HL-60 (cell line): ENCODE measurements at regions not wholly inside any gene's neighbourhood (a gene's known extent, or its start where the extent isn't known, plus 50 kb on each side); places are given as distances from the start of the nearest gene placed in this dataset.

Source experiments
- DNase-seq, 2 experiments: peaks; one replicate each; pipeline ENCODE4 v3.0.0-alpha.2; 2010 to 2020; ENCODE audit warnings: low read depth in 1 of 2, low spot score in 1 of 2
- H3K27ac ChIP-seq: fragments of 250-450 bp; sonication (Bioruptor Pico); replicated peaks from 2 replicates; pipeline ENCODE4 v1.5.1; 2020; ENCODE audit warnings: mild to moderate bottlenecking, moderate library complexity
- H3K27me3 ChIP-seq: fragments of 250-450 bp; sonication (Bioruptor Pico); 2 replicates; pipeline ENCODE4 v1.5.1; 2021; ENCODE audit warnings: mild to moderate bottlenecking, moderate library complexity; ENCODE audit not compliant: insufficient read depth, poor library complexity, severe bottlenecking
- H3K4me3 ChIP-seq: replicated peaks from 2 replicates; pipeline ENCODE4 v1.5.1; 2011; ENCODE audit warnings: mild to moderate bottlenecking, control low read depth, low read length; ENCODE audit not compliant: insufficient read depth
- GABPA ChIP-seq: IDR thresholded peaks from 2 replicates; pipeline ENCODE4 v1.6.1; 2012; ENCODE audit warnings: low read depth
- POLR2AphosphoS5 ChIP-seq: IDR thresholded peaks from 2 replicates; pipeline ENCODE4 v1.6.1; 2012; ENCODE audit warnings: low read depth
- REST ChIP-seq: IDR thresholded peaks from 2 replicates; pipeline ENCODE4 v1.6.1; 2012; ENCODE audit warnings: low read depth; ENCODE audit not compliant: insufficient replicate concordance
- SPI1 ChIP-seq: IDR thresholded peaks from 2 replicates; pipeline ENCODE4 v1.6.1; 2012; ENCODE audit warnings: low read depth, mild to moderate bottlenecking, borderline replicate concordance
- TF ChIP-seq, protein P1 (sequence below): IDR thresholded peaks from one replicate; pipeline ENCODE4 v1.5.1; 2011; ENCODE audit warnings: low read length, control low read depth, inconsistent platforms; ENCODE audit not compliant: insufficient read depth

DNA sequence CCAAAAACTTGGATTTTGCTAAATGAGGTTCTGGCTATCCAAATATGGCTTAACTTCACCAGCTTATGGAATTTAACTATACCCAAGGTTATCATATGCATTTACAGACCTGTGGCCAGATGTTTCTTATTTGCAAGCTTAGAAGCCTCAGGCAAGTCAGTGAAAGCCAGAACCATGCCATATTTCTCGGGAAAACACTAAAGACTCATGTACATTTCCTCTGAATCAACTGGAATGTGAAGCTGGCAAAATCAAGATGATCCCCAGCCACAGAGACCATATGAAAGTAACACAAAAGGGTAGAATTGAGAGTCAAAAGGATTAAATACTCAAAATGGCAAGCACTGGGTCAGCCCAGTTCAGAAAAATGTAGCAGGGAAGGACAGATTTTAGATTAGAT lies 76.4 kb upstream of the SLC1A1 start:
- DNase-seq = no peak
- no peaks in the 10 kb centered on the region for H3K27me3 ChIP-seq
- TF ChIP-seq GABPA (no peak), REST (no peak), POLR2AphosphoS5 (no peak), SPI1 (no peak)
- TF ChIP-seq, protein P1, sequence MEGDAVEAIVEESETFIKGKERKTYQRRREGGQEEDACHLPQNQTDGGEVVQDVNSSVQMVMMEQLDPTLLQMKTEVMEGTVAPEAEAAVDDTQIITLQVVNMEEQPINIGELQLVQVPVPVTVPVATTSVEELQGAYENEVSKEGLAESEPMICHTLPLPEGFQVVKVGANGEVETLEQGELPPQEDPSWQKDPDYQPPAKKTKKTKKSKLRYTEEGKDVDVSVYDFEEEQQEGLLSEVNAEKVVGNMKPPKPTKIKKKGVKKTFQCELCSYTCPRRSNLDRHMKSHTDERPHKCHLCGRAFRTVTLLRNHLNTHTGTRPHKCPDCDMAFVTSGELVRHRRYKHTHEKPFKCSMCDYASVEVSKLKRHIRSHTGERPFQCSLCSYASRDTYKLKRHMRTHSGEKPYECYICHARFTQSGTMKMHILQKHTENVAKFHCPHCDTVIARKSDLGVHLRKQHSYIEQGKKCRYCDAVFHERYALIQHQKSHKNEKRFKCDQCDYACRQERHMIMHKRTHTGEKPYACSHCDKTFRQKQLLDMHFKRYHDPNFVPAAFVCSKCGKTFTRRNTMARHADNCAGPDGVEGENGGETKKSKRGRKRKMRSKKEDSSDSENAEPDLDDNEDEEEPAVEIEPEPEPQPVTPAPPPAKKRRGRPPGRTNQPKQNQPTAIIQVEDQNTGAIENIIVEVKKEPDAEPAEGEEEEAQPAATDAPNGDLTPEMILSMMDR = no peak
- H3K4me3 ChIP-seq = no peak overlapping the region
- H3K27ac ChIP-seq = no peak overlapping the region

- no peak for TF ChIP-seq SPI1
- no peak for TF ChIP-seq REST
- TF ChIP-seq, protein P1 = no peak
- TF ChIP-seq POLR2AphosphoS5 = no peak
- no peak for TF ChIP-seq GABPA
- H3K27ac ChIP-seq = no peak overlapping the region
- DNase-seq = no peak
- H3K27me3 ChIP-seq = no peaks in the 10 kb centered on the region
- no peak overlapping the region for H3K4me3 ChIP-seq
Observed at GRCh38 chr9:4404156-4404555, 86.1 kb upstream of the SLC1A1 start.

- no peak for DNase-seq
- TF ChIP-seq SPI1 (no peak), POLR2AphosphoS5 (no peak), REST (no peak), GABPA (no peak)
- TF ChIP-seq, protein P1 = no peak
- no peaks in the 10 kb centered on the region for H3K27me3 ChIP-seq
- H3K27ac ChIP-seq = no peak overlapping the region
- H3K4me3 ChIP-seq = no peak overlapping the region
Observed at GRCh38 chr9:4402501-4402900, 87.8 kb upstream of the SLC1A1 start.
